WERI-Rb-1 (cell line): ENCODE measurements at regions not wholly inside any gene's neighbourhood (a gene's known extent, or its start where the extent isn't known, plus 50 kb on each side); places are given as distances from the start of the nearest gene placed in this dataset.

Experiments used
- DNase-seq: peaks from one replicate; pipeline ENCODE4 v3.0.0-alpha.2; 2020
- H3K27ac ChIP-seq: fragments of 250-450 bp; sonication (Bioruptor Pico); 2 replicates; pipeline ENCODE4 v1.5.1; 2020; ENCODE audit warnings: mild to moderate bottlenecking, moderate library complexity
- H3K27me3 ChIP-seq: fragments of 250-450 bp; sonication (Bioruptor Pico); 2 replicates; pipeline ENCODE4 v1.5.1; 2021; ENCODE audit warnings: mild to moderate bottlenecking, low read depth, moderate library complexity; ENCODE audit not compliant: insufficient read depth, severe bottlenecking
- H3K36me3 ChIP-seq: fragments of 250-450 bp; sonication (Bioruptor Pico); 2 replicates; pipeline ENCODE4 v1.5.1; 2020; ENCODE audit warnings: mild to moderate bottlenecking, moderate library complexity
- H3K4me3 ChIP-seq: 2 replicates; pipeline ENCODE4 v1.5.1; 2011; ENCODE audit warnings: low read depth, mild to moderate bottlenecking, control low read depth, low read length
- H3K9me3 ChIP-seq: fragments of 250-450 bp; sonication (Bioruptor Pico); 2 replicates; pipeline ENCODE4 v1.5.1; 2021; ENCODE audit warnings: mild to moderate bottlenecking, moderate library complexity; ENCODE audit not compliant: severe bottlenecking
- TF ChIP-seq, protein P1 (sequence below): IDR thresholded peaks from 2 replicates; pipeline ENCODE4 v1.5.1; 2011; ENCODE audit warnings: low read depth, mild to moderate bottlenecking, control low read depth, inconsistent platforms, low read length

DNA sequence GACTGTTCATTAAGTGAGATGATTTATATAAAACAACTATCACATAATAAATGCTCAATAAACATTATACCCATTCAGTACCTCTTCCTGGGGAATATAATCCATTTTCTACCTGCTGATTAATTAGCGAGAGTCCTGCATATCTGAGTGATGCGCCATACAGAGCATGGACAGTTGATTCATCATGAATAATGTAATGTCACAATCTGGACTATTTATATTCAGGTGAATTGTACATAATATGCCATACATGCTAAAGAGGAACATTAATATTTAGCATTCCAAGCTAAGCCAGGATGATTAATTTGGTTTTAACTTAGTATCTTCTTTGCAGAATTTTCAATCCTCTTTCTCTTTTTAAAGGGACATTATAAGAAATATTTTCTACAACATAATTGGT lies 362.0 kb upstream of the XYLT1 start:
- Histone ChIP-seq H3K36me3 (no peaks in the 10 kb centered on the region), H3K9me3 (no peaks in the 10 kb centered on the region), H3K27ac (no peak overlapping the region), H3K4me3 (no peak overlapping the region), H3K27me3 (no peaks in the 10 kb centered on the region)
- TF ChIP-seq, protein P1, sequence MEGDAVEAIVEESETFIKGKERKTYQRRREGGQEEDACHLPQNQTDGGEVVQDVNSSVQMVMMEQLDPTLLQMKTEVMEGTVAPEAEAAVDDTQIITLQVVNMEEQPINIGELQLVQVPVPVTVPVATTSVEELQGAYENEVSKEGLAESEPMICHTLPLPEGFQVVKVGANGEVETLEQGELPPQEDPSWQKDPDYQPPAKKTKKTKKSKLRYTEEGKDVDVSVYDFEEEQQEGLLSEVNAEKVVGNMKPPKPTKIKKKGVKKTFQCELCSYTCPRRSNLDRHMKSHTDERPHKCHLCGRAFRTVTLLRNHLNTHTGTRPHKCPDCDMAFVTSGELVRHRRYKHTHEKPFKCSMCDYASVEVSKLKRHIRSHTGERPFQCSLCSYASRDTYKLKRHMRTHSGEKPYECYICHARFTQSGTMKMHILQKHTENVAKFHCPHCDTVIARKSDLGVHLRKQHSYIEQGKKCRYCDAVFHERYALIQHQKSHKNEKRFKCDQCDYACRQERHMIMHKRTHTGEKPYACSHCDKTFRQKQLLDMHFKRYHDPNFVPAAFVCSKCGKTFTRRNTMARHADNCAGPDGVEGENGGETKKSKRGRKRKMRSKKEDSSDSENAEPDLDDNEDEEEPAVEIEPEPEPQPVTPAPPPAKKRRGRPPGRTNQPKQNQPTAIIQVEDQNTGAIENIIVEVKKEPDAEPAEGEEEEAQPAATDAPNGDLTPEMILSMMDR = no peak
- no peak for DNase-seq

DNA sequence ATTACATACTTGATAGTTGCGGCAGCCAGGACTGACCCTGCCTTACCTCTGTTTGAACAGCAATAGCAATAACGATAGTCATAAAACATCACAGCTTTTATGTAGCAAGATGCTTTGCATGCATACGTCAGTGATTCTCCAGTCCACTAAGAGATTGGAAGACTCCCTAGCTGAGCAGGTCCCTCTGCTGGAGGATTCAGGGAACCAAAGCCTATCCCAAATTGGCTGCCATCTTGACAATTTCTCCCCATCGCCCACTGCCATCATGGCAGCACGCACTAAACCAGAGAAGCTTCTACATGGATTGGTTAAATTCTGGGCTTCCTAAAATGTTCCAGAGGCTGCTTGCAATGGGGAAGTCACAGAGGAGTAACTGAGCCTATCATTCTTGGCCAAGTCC lies 360.6 kb upstream of the XYLT1 start:
- Histone ChIP-seq H3K27me3 (no peaks in the 10 kb centered on the region), H3K36me3 (no peaks in the 10 kb centered on the region), H3K4me3 (no peak overlapping the region), H3K9me3 (no peaks in the 10 kb centered on the region), H3K27ac (no peak overlapping the region)
- TF ChIP-seq, protein P1 = peak; percentile 45
- DNase-seq = peak; percentile 10

DNA sequence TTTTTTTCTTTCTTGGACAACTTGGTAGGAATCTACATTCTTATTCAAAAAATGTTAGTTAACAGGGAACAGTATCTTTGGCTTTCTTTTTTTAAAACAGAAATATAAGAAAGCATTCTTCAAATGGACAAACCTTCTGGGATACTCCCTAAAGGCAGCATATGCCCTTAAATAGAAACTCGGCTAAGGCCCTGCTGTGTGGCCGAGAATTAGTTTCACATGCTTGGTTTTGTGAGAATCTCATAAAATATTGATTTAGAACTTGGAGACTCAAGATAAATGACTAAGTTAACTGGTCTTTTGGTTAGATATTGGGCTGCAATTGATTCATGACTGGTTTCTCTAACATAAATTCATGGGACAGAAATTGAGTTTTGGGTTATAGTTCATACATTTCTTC lies 359.9 kb upstream of the XYLT1 start:
- H3K9me3 ChIP-seq = no peaks in the 10 kb centered on the region
- no peak for DNase-seq
- no peak overlapping the region for H3K27ac ChIP-seq
- H3K27me3 ChIP-seq = no peaks in the 10 kb centered on the region
- no peaks in the 10 kb centered on the region for H3K36me3 ChIP-seq
- TF ChIP-seq, protein P1 = no peak
- no peak overlapping the region for H3K4me3 ChIP-seq

DNA sequence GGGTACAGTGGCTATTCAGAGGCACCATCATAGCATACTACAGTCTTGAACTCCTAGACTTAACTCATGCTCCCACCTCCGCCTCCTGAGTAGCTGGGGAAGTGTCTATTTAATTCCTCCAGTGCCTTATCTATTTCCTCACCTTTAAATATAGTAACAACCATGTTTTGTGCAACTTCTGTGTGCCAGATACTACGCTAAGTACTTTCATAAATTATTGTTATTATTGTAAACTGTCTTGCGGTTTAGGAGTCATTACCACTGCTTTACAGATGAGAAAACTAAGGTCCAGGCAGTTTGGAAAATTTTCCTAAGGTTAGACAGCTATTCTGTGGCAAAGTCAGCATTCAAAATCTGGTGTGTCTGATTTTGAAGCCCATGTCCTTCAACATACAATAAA lies 359.1 kb upstream of the XYLT1 start:
- Histone ChIP-seq H3K27ac (no peak overlapping the region), H3K27me3 (no peaks in the 10 kb centered on the region), H3K36me3 (no peaks in the 10 kb centered on the region), H3K4me3 (no peak overlapping the region), H3K9me3 (no peaks in the 10 kb centered on the region)
- TF ChIP-seq, protein P1 = no peak
- DNase-seq = no peak

DNA sequence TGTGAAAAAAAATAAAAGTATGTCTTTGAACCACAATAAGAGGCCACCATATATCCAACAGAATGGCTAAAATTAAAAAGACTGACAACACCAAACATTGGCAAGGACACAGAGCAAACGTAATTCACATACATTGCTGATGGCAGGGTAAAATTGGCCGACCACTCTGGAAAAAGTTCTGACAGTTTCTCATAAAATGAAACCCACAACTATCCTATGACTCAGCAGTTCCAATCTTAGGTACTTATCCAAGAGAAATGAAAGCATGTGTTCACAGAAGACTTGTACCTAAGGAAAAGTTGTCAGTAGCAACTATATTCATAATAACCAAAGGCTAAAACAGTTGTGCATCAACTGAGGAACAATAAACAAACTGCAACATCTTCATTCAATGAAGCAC lies 357.3 kb upstream of the XYLT1 start:
- H3K27me3 ChIP-seq = no peaks in the 10 kb centered on the region
- DNase-seq = no peak
- H3K36me3 ChIP-seq = no peaks in the 10 kb centered on the region
- no peak overlapping the region for H3K4me3 ChIP-seq
- TF ChIP-seq, protein P1 = no peak
- no peaks in the 10 kb centered on the region for H3K9me3 ChIP-seq
- H3K27ac ChIP-seq = no peak overlapping the region

DNA sequence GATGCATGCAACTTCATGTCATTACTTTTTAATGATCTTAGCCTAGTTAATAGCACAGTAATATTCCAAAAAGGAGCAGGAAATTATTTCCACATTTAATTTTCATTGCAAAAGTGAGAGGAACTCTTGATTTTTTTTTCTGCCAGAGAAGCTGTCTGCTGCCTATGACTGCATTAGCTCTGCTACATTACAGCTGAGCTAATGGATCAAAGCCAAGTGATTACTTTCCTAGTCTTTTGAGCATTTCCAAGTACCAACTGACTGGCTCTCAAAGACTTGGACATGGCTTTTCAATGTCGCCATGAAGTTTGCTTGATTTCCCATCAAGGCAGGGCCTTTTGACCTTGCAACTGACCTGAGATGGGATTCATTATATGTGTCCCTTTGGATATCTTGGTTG lies 356.6 kb upstream of the XYLT1 start:
- TF ChIP-seq, protein P1 = no peak
- Histone ChIP-seq H3K27me3 (no peaks in the 10 kb centered on the region), H3K9me3 (no peaks in the 10 kb centered on the region), H3K27ac (no peak overlapping the region), H3K36me3 (no peaks in the 10 kb centered on the region), H3K4me3 (no peak overlapping the region)
- no peak for DNase-seq
